Ishikawa (cell line): ENCODE measurements at regions not wholly inside any gene's neighbourhood (a gene's known extent, or its start where the extent isn't known, plus 50 kb on each side); places are given as distances from the start of the nearest gene placed in this dataset.

Source experiments
- CEBPB ChIP-seq: IDR thresholded peaks from 2 replicates; pipeline ENCODE4 v1.6.1; 2012
- CREB1 ChIP-seq: IDR thresholded peaks from 2 replicates; pipeline ENCODE4 v1.6.1; 2012; ENCODE audit warnings: low read depth
- EGR1 ChIP-seq: IDR thresholded peaks from 2 replicates; pipeline ENCODE4 v1.6.1; 2012
- EP300 ChIP-seq: IDR thresholded peaks from 2 replicates; pipeline ENCODE4 v1.6.1; 2012; ENCODE audit warnings: borderline replicate concordance
- FOXM1 ChIP-seq: IDR thresholded peaks from 2 replicates; pipeline ENCODE4 v1.6.1; 2012; ENCODE audit warnings: low read depth, borderline replicate concordance
- MAX ChIP-seq: IDR thresholded peaks from 2 replicates; pipeline ENCODE4 v1.6.1; 2012
- NFIC ChIP-seq: IDR thresholded peaks from 2 replicates; pipeline ENCODE4 v1.6.1; 2012
- RAD21 ChIP-seq: IDR thresholded peaks from 2 replicates; pipeline ENCODE4 v1.6.1; 2012; ENCODE audit warnings: low read depth
- REST ChIP-seq: IDR thresholded peaks from 2 replicates; pipeline ENCODE4 v1.6.1; 2012; ENCODE audit warnings: low read depth, mild to moderate bottlenecking
- TAF1 ChIP-seq: IDR thresholded peaks from 2 replicates; pipeline ENCODE4 v1.6.1; 2012; ENCODE audit warnings: low read depth, mild to moderate bottlenecking
- TCF12 ChIP-seq: IDR thresholded peaks from 2 replicates; pipeline ENCODE4 v1.6.1; 2012; ENCODE audit warnings: low read depth
- TEAD4 ChIP-seq: IDR thresholded peaks from 2 replicates; pipeline ENCODE4 v1.6.1; 2012
- USF1 ChIP-seq: IDR thresholded peaks from 2 replicates; pipeline ENCODE4 v1.6.1; 2012
- YY1 ChIP-seq: IDR thresholded peaks from 2 replicates; pipeline ENCODE4 v1.6.1; 2012; ENCODE audit warnings: low read depth
- ZBTB7A ChIP-seq: IDR thresholded peaks from 2 replicates; pipeline ENCODE4 v1.6.1; 2012; ENCODE audit warnings: low read depth

DNA sequence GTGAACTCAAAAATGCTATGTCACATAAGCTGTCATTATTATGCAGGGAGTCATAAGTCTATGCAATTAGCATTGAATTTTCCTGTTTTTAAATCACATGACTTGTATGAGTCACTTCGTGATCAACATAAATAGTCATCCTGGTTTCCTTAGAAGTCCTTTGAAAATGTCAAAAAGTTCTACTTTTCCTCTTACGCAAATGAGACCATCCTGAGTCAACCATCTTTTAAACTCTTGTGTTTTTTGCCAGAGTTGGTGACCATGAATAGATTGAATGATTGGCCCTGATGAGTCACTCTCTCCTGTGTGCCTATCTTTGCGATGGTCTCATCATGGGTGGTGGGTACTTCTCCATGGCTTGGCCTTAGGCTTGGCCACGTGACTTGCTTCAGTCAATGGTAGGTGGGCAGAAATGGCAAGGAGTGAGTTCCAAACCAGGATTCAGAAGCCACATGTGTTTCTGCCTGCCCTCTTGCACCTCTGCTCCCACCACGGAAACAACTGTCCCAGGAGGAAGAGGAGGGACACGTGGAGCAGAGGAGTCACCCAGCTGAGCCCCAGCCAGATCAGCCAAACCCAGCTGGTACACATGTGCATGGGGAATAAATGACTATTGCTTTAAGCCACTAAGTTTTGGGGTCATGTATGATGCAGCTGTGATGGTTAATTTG lies 123.5 kb upstream of the CACNA1A start:
- TF ChIP-seq USF1 = 0 out of 2 replicates have a peak, but pooled peaks have one; percentile 24
- no peak for TF ChIP-seq CREB1

DNA sequence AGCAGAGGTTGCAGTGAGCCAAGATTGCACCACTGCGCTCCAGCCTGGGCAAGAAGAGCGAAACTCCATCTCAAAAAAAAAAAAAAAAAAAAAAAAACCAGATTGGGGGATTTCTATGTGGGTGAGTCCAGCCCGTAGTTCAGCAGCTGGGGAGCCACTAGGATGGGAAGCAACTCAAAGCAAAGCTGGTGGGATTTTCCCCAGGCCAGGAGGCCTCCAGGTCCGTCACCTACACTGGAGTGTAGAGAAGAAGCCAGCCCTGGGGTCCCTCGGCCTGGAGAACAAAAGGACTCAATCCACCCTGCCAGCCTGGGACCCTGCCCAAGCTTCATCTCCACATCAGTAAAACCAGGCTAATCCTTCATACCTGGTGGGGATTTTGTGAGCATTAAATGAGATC lies 121.3 kb upstream of the CACNA1A start:
- TF ChIP-seq TEAD4 (no peak), FOXM1 (no peak), EGR1 (no peak), YY1 (no peak), USF1 (no peak), EP300 (no peak), TAF1 (no peak), CEBPB (no peak), REST (no peak), MAX (no peak), RAD21 (no peak), TCF12 (no peak), NFIC (no peak), CREB1 (no peak), ZBTB7A (no peak)

- TF ChIP-seq TEAD4 = no peak
- no peak for TF ChIP-seq FOXM1
- no peak for TF ChIP-seq CEBPB
- no peak for TF ChIP-seq RAD21
- TF ChIP-seq CREB1 = no peak
- no peak for TF ChIP-seq EGR1
- TF ChIP-seq ZBTB7A = no peak
- TF ChIP-seq NFIC = no peak
- TF ChIP-seq USF1 = no peak
- TF ChIP-seq TCF12 = no peak
- no peak for TF ChIP-seq REST
- TF ChIP-seq TAF1 = no peak
- no peak for TF ChIP-seq EP300
- no peak for TF ChIP-seq YY1
- no peak for TF ChIP-seq MAX
Measured at GRCh38 chr19:13623716-13624710, 117.7 kb upstream of the CACNA1A start.

DNA sequence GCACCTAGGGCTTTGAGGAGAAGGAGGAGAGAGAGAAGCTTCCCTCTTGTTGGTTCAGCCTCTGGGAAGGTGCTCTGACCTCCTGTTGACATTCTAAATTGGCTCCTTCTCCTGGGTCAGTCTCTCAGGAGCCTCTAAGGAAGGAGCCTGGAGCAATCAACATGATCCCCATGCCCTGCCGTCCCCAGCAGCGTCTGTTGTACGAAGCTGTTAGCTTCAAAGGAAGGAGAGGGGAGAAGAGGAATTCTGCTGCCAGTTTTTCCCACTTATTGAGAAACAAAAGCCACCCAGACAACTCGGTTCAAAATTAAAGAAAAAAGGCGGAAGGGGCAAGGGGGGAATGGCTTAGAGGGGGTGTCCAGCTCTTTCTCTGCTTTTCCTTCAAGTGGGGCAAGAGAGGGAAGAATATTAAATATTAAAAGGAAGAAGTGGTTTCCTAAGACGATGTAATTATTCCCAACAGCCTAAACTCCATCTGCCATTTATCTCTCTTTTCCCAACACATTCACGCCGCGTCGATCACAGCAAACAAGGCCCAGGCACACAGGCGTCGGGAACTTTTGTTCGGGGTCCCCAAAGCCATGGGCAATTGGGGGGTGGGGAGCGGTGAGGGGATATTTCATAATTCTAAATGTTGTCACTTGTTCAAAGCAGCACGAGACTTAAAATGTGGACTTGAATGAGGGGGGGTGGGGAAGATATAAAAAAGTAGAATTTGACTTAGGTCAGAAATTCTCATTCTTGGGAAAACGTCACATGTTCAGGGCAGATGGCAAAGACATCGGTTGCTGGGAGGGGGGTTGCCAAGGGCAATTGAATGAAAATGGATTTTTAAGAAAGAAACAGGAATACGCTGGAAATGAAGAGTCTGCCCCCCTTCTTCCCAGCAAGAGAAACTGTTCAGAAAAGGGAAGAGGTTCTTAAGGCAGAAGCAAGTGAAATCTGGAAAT lies 116.8 kb upstream of the CACNA1A start:
- no peak for TF ChIP-seq USF1
- TF ChIP-seq NFIC = no peak
- TF ChIP-seq EP300 = no peak
- no peak for TF ChIP-seq FOXM1
- TF ChIP-seq CREB1 = no peak
- no peak for TF ChIP-seq TEAD4
- TF ChIP-seq ZBTB7A = no peak
- TF ChIP-seq MAX = no peak
- TF ChIP-seq CEBPB = no peak
- no peak for TF ChIP-seq TAF1
- no peak for TF ChIP-seq YY1
- no peak for TF ChIP-seq EGR1
- TF ChIP-seq TCF12 = no peak
- TF ChIP-seq REST = no peak
- TF ChIP-seq RAD21 = no peak
